Panc1 (cell line): ENCODE measurements at regions not wholly inside any gene's neighbourhood (a gene's known extent, or its start where the extent isn't known, plus 50 kb on each side); places are given as distances from the start of the nearest gene placed in this dataset.
"Not testable (repeated sequence)": the region's sequence is repeated elsewhere in the genome, so short reads cannot be mapped to it uniquely, and the experiment has no call there.

Experiments used
- ATAC-seq: fragments of 200-7000 bp; cut with Tn5 transposase; 2 replicates; pipeline ENCODE4 v1.9.1; 2020; ENCODE audit warnings: mild to moderate bottlenecking, moderate library complexity
- BruUV-seq: library from RNA; stranded (reverse); fragments of 400-500 nt; replicated peaks from 2 replicates; lab custom pipeline; 2021; lab: Mats Ljungman, UMichigan
- CTCF ChIA-PET: fragments of 300-600 bp; sonication (Branson Sonifier 250); formaldehyde crosslinking; loops from one replicate; lab custom pipeline; 2022; ENCODE audit warnings: antibody characterized with exemption; lab: Charles Lee
- POLR2A ChIA-PET: fragments of 300-600 bp; sonication (Branson Sonifier 250); formaldehyde crosslinking; loops from one replicate; lab custom pipeline; 2022; ENCODE audit warnings: antibody characterized with exemption; lab: Charles Lee
- DNase-seq: peaks from one replicate; pipeline ENCODE4 v3.0.0-alpha.2; 2010; ENCODE audit warnings: low read depth, low spot score
- H3K27ac ChIP-seq: 2 replicates; pipeline ENCODE4 v1.5.1; 2011; ENCODE audit warnings: mild to moderate bottlenecking, low read length, inconsistent platforms
- H3K27me3 ChIP-seq: fragments of 200-500 bp; sonication (Bioruptor generic); 2 replicates; pipeline ENCODE4 v1.6.0; 2014; ENCODE audit warnings: low read length, inconsistent platforms; ENCODE audit not compliant: control insufficient read depth, insufficient read depth
- H3K36me3 ChIP-seq: fragments of 200-500 bp; sonication (Bioruptor generic); 2 replicates; pipeline ENCODE4 v1.5.1; 2014; ENCODE audit warnings: inconsistent platforms, mild to moderate bottlenecking, low read length, moderate library complexity; ENCODE audit not compliant: control insufficient read depth, insufficient read depth
- H3K4me1 ChIP-seq: 2 replicates; pipeline ENCODE4 v1.5.1; 2011; ENCODE audit warnings: inconsistent platforms, mild to moderate bottlenecking, low read length, moderate library complexity; ENCODE audit not compliant: control insufficient read depth, insufficient read depth
- H3K4me3 ChIP-seq, 2 experiments: 2 replicates each; pipeline ENCODE4 v1.5.1; 2011 to 2012; ENCODE audit warnings: low read depth in 2 of 2, low read length in 2 of 2, mild to moderate bottlenecking in 2 of 2, inconsistent platforms in 1 of 2, moderate library complexity in 1 of 2
- H3K9me3 ChIP-seq: fragments of 200-500 bp; sonication (Bioruptor generic); 2 replicates; pipeline ENCODE4 v1.5.1; 2014; ENCODE audit warnings: low read depth, mild to moderate bottlenecking, inconsistent platforms, low read length, moderate library complexity; ENCODE audit not compliant: control insufficient read depth, insufficient read depth
- CTCF ChIP-seq: fragments of 450-650 bp; IDR thresholded peaks from 2 replicates; pipeline ENCODE4 v1.5.1; 2017; ENCODE audit warnings: mild to moderate bottlenecking
- POLR2AphosphoS5 ChIP-seq: IDR thresholded peaks from 2 replicates; pipeline ENCODE4 v1.6.1; 2012; ENCODE audit warnings: mild to moderate bottlenecking, low read depth, low read length, moderate library complexity
- REST ChIP-seq, 2 experiments: IDR thresholded peaks; 2 replicates each; pipeline ENCODE4 v1.6.1; 2011 to 2012; ENCODE audit warnings: low read depth in 2 of 2, control low read depth in 1 of 2, low read length in 1 of 2, mild to moderate bottlenecking in 1 of 2, moderate library complexity in 1 of 2; ENCODE audit not compliant: insufficient read depth in 1 of 2
- SIN3A ChIP-seq: IDR thresholded peaks from 2 replicates; pipeline ENCODE4 v1.6.1; 2012; ENCODE audit warnings: low read depth, mild to moderate bottlenecking, low read length, moderate library complexity, borderline replicate concordance; ENCODE audit not compliant: insufficient read depth
- in situ Hi-C: cut with HindIII; loops from 2 replicates; pipeline ENCODE4 v1.10.0; 2016; ENCODE audit warnings: low sequenced_read_pairs, low pct_unique_long_range_greater_than_20kb
- intact Hi-C: fragments of 100-400 bp; cut with micrococcal nuclease; formaldehyde crosslinking; loops from one replicate; pipeline ENCODE4 v1.10.0; 2022; ENCODE audit not compliant: unreplicated experiment

- Histone ChIP-seq H3K27me3 (no peaks in the 10 kb centered on the region), H3K4me1 (no peaks in the 10 kb centered on the region), H3K9me3 (no peaks in the 10 kb centered on the region), H3K36me3 (no peaks in the 10 kb centered on the region), H3K27ac (no peak overlapping the region), H3K4me3 (no peak overlapping the region)
- CTCF ChIA-PET = no interaction called here
- POLR2A ChIA-PET = no interaction called here
- BruUV-seq = no TSS peak
- TF ChIP-seq POLR2AphosphoS5 (no peak), REST (IDR thresholded peaks at IDR 0.05; ENCODE audit: insufficient read depth in 1 of 2, low read depth in 2 of 2, low read length in 1 of 2) (no peak), SIN3A (no peak), CTCF (no peak)
- intact Hi-C loops = no loop called here
- in situ Hi-C loops = no loop called here
- no peak for DNase-seq
- no peak for ATAC-seq
Observed at GRCh38 chr1:222053790-222054294, 312.0 kb upstream of the DUSP10 start.

- CTCF ChIA-PET, H3K4me1 ChIP-seq, in situ Hi-C loops, H3K27ac ChIP-seq, H3K9me3 ChIP-seq, POLR2A ChIA-PET, H3K27me3 ChIP-seq, H3K36me3 ChIP-seq, DNase-seq, intact Hi-C loops, BruUV-seq, ATAC-seq, H3K4me3 ChIP-seq: not testable (repeated sequence)
Observed at GRCh38 chr1:222051311-222051710, 309.4 kb upstream of the DUSP10 start.

GRCh38 chr1:222049661-222050060 lies 307.8 kb upstream of the DUSP10 start:
- DNase-seq, in situ Hi-C loops, intact Hi-C loops: not testable (repeated sequence)

More at GRCh38 chr1:222049661-222050060, 307.8 kb upstream of the DUSP10 start:
- BruUV-seq, H3K4me1 ChIP-seq, POLR2A ChIA-PET, H3K4me3 ChIP-seq, ATAC-seq, H3K9me3 ChIP-seq, H3K36me3 ChIP-seq, H3K27me3 ChIP-seq, CTCF ChIA-PET, H3K27ac ChIP-seq: not testable (repeated sequence)
